Peyer's patch (tissue), 4 donors: ENCODE measurements at regions not wholly inside any gene's neighbourhood (a gene's known extent, or its start where the extent isn't known, plus 50 kb on each side); places are given as distances from the start of the nearest gene placed in this dataset.

Experiments
- DNase-seq, 3 donors: peaks; one replicate each; pipeline ENCODE4 v3.0.0-alpha.2; 2017 to 2019
- H3K27ac ChIP-seq, 4 donors: fragments of 200-600 bp; sonication (generic); one replicate each; pipeline ENCODE4 v1.5.1; 2016 to 2019
- H3K27me3 ChIP-seq, 2 donors: fragments of 200-600 bp; sonication (generic); one replicate each; pipeline ENCODE4 v1.5.1; 2019
- H3K36me3 ChIP-seq, 3 donors: fragments of 200-600 bp; sonication (generic); one replicate each; pipeline ENCODE4 v1.5.1; 2016 to 2019
- H3K4me1 ChIP-seq, 4 donors: fragments of 200-600 bp; sonication (generic); one replicate each; pipeline ENCODE4 v1.5.1; 2016 to 2019
- H3K4me3 ChIP-seq, 4 donors: fragments of 200-600 bp; sonication (generic); 1 replicate in 3 of 4; 2 replicates in 1 of 4; pipeline ENCODE4 v1.5.1; 2016 to 2019; ENCODE audit warnings: mild to moderate bottlenecking in 1 of 4
- H3K9me3 ChIP-seq, 4 donors: fragments of 200-600 bp; sonication (generic); one replicate each; pipeline ENCODE4 v1.5.1; 2016 to 2019; ENCODE audit warnings: mild to moderate bottlenecking in 1 of 4
- CTCF ChIP-seq, 6 experiments: fragments of 450-650 bp in 4 of 6; fragments of 200-600 bp in 2 of 6; sonication (generic) in 1 of 6; IDR thresholded peaks; one replicate each; pipeline ENCODE4 v1.5.1; 2017 to 2019; ENCODE audit warnings: antibody characterized with exemption in 6 of 6, mild to moderate bottlenecking in 3 of 6, moderate library complexity in 1 of 6
- POLR2A ChIP-seq, 2 donors: fragments of 450-650 bp; IDR thresholded peaks; one replicate each; pipeline ENCODE4 v1.5.1; 2017; ENCODE audit warnings: antibody characterized with exemption in 2 of 2, mild to moderate bottlenecking in 2 of 2, moderate library complexity in 2 of 2

GRCh38 chr2:204172145-204172600, 235.6 kb downstream of the ICOS start:
- Histone ChIP-seq H3K4me1 (no peaks in the 10 kb centered on the region), H3K27ac (no peak overlapping the region), H3K4me3 (no peak overlapping the region), H3K36me3 (no peaks in the 10 kb centered on the region), H3K9me3 (no peaks in the 10 kb centered on the region), H3K27me3 (no peaks in the 10 kb centered on the region)
- TF ChIP-seq POLR2A (IDR thresholded peaks at IDR 0.05) (no peak), CTCF (IDR thresholded peaks at IDR 0.05) (no peak)
- DNase-seq: no peak

DNA sequence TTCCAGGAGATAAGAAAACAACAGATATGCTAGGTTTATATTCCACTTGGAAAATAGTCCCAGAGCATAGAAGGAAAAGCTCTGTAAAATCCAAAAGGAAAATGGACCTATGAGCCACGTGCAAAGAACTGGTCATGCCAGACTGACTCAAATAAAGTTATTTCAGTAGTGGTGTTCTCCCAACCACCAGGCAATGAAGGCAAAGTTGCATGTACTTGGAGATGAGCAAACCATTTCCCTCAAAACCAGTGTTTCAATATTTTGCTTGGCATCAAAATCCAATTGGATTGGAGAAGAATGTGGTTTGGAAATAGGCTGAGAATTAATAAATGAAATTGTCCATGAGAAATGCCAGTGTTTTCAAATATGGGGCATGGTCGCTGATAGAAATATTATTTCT, 237.5 kb downstream of the ICOS start:
- Histone ChIP-seq H3K4me1 (no peaks in the 10 kb centered on the region), H3K4me3 (no peak overlapping the region), H3K9me3 (no peaks in the 10 kb centered on the region), H3K27ac (no peak overlapping the region), H3K27me3 (no peaks in the 10 kb centered on the region), H3K36me3 (no peaks in the 10 kb centered on the region)
- TF ChIP-seq CTCF (IDR thresholded peaks at IDR 0.05) (no peak), POLR2A (IDR thresholded peaks at IDR 0.05) (no peak)
- DNase-seq: no peak

DNA sequence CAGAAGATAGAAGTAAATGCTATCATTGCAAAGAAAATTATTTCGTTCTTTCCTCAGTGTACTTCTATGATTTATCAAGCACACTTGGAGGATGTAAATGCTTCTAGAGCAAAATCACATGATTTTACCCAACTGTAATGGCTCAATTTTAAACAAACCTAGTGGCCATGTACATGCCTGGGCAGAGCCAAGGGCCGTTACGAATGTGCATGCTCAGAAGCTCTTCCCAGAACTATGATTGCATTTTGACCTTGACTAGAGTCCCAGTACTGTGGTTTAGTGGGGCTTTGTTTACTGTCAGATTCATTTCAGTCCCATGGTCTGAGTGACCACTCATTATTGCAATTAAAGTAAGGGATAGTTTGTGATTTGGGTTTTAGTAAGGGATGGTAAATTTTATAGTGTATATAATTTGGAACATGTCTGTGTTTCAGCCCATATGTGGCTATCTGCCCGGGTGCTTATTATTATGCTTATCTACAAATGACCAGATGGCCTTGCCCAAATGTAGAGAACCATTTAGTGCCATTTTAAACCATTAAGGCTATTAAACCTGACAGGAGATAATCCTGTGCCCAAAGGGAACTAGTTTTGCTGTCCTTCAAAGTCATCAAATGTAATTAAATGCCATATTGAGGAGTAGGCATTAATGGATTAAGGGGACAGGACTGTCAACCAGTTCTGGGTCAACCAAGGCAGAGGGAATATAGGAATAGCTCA, 239.1 kb downstream of the ICOS start:
- DNase-seq: no peak
- TF ChIP-seq CTCF (IDR thresholded peaks at IDR 0.05) (no peak), POLR2A (IDR thresholded peaks at IDR 0.05) (no peak)
- H3K4me3 ChIP-seq: no peak overlapping the region
- no peaks in the 10 kb centered on the region for H3K27me3 ChIP-seq
- no peaks in the 10 kb centered on the region for H3K4me1 ChIP-seq
- H3K9me3 ChIP-seq: no peaks in the 10 kb centered on the region
- no peaks in the 10 kb centered on the region for H3K36me3 ChIP-seq
- no peak overlapping the region for H3K27ac ChIP-seq

DNA sequence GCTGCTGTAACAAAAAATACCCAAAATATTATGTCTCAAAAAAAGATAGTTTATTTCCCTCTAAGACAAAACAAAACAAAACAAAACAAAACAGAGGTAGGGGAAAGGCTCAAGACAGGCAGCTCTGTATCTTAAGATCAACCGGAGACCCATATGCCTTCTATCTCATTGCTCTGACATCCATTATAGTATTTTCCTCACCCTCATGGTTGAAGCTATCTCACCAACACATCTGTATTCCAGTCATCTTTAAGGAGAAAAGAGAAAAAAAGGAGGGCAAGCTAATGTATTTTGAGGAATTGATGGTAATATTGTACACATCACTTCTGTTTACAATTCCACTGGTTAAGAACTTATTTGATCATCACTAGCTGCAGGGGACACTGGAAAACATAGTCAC, 239.7 kb downstream of the ICOS start:
- H3K4me3 ChIP-seq: no peak overlapping the region
- H3K27me3 ChIP-seq: no peaks in the 10 kb centered on the region
- TF ChIP-seq POLR2A (IDR thresholded peaks at IDR 0.05) (no peak), CTCF (IDR thresholded peaks at IDR 0.05) (no peak)
- H3K36me3 ChIP-seq: no peaks in the 10 kb centered on the region
- H3K27ac ChIP-seq: no peak overlapping the region
- no peaks in the 10 kb centered on the region for H3K4me1 ChIP-seq
- no peaks in the 10 kb centered on the region for H3K9me3 ChIP-seq
- DNase-seq: no peak

DNA sequence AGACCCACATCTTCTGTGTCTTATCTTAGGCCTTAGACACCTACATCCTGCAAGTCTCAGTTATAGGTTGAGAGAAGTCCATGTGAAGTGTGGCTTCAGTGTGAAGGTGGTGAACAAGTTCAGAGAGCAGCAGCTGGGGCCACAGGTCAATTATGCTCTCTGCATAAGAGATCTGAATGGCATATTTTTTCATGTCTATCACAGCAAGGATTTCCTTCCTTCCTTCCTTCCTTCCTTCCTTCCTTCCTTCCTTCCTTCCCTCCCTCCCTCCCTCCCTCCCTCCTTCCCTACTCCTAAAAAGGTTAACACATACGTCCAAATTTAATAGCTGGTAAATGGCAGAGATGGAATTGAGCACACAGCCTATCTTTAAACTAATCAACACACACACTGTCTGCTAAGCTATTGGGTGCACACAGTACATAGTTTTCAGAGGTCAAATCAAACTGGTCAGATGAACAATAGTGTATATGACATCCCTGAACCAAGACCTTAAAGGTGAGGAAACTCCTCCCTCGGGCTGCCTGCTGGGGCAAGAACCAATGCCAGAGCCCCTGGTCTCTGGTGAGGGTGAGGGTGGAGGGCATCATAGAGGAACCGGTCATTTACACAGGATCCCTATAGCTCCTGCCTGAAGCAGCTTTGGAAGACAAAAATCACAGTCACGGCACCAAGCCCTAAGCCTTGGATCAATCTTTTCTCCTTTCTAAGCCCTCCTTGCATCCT, 240.9 kb downstream of the ICOS start:
- no peaks in the 10 kb centered on the region for H3K27me3 ChIP-seq
- no peaks in the 10 kb centered on the region for H3K9me3 ChIP-seq
- no peak overlapping the region for H3K27ac ChIP-seq
- H3K4me3 ChIP-seq: no peak overlapping the region
- no peak for TF ChIP-seq POLR2A (IDR thresholded peaks at IDR 0.05)
- TF ChIP-seq CTCF (IDR thresholded peaks at IDR 0.05): no peak
- no peak for DNase-seq
- H3K36me3 ChIP-seq: no peaks in the 10 kb centered on the region
- H3K4me1 ChIP-seq: no peaks in the 10 kb centered on the region
